TTC549 (cell line): ENCODE measurements at regions not wholly inside any gene's neighbourhood (a gene's known extent, or its start where the extent isn't known, plus 50 kb on each side); places are given as distances from the start of the nearest gene placed in this dataset.
"Not testable (repeated sequence)": the region's sequence is repeated elsewhere in the genome, so short reads cannot be mapped to it uniquely, and the experiment has no call there.

Experiments
- FAIRE-seq: peaks from 2 replicates; lab custom pipeline; 2012; peaks lifted over from hg19 to GRCh38; lab: Jason Lieb, UNC

DNA sequence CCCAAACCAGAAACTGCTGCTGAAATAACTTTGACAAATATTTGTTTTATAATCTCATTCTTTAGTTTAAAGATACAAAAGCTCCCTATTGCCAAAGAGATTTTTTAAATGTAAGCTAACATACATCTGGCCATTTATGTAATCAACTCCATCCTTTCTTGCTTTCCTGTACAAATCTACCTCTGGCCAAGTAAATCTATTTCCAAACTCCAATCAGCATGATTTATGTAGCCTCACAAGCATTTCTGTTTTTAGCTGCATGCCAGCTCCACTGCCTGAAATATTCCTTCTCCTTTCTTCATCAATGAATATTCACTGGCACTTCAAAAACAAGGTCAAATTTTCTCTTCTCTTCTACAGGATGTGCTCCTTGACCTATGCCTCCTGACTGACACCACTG is 80.0 kb downstream of the SHOX2 start:
- no peak for FAIRE-seq

DNA sequence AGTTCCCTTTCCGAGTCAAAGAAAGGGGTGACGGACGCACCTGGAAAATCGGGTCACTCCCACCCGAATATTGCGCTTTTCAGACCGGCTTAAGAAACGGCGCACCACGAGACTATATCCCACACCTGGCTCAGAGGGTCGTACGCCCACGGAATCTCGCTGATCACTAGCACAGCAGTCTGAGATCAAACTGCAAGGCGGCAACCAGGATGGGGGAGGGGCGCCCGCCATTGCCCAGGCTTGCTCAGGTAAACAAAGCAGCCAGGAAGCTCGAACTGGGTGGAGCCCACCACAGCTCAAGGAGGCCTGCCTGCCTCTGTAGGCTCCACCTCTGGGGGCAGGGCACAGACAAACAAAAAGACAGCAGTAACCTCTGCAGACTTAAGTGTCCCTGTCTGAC is 86.3 kb downstream of the SHOX2 start:
- not testable (repeated sequence) for FAIRE-seq

DNA sequence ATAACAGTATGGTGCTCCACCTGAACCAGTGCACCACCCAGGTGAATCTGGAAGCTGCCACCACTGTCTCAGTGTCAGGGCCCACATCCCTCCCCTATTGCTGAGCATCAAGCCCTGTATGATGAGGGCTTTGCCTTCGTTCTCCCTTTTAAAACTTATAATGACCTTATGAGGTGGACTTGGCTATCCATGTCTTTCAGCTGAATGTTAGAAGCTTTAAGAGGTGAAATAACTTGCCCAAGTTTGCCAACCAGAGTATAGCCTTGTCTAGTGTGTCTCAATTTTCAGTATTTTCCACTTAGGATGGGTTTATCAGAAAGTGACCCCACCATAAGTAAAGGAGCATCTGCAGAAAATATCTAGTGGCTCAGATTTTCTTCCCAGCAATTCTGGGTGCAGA is 87.8 kb downstream of the SHOX2 start:
- FAIRE-seq = no peak

DNA sequence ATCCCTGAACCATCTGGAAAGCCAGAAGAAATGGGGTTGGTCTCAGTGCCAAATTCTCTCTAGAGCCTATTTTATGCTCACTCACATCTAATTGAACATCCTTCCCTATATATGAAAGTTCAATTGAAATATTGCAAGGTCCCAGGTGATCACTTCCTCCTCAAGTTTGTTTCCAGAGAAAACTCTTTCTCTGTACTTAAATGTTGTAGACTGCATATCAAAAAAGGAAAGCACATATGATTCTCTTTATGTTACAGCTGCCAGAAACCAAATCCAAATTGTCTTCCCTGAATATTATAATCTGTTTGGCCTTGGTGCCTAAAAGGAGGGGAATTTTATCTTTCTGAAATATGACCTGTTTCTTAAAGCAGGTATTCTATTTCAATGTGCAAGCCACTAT is 93.3 kb downstream of the SHOX2 start:
- FAIRE-seq = no peak

DNA sequence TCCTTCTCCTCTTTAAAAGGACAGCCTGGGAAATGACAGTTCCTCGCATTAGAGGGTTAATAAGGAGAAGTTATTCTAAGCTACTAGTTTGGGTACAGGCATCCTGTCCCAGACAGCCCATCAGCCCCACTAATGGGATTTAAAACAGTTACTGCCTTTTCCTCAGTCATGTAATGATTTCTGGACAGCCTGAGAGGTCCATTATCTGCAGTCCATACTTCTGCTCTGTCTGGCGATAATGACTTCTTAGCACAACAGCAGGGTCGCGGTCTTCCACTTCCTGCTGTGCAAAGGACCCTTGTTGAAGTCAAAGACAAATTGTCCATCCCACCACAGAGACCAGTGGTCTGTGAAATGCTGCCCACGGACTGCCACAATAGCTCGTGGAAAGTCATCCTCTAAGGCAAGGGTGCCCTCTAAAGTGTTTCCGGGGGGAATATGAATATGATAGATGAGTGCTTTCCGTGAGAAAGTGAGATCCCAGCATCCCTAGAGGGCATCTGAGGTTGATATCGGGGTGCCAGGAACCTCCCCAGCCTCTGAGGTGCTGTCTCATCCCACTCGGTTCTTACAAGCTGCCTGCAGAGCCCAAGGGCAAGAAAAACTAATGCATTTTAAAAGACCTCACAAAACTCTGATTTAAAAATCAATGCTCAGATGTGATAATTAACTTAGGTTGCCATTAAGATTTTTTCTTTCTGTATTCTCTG is 100.7 kb downstream of the SHOX2 start:
- no peak for FAIRE-seq

DNA sequence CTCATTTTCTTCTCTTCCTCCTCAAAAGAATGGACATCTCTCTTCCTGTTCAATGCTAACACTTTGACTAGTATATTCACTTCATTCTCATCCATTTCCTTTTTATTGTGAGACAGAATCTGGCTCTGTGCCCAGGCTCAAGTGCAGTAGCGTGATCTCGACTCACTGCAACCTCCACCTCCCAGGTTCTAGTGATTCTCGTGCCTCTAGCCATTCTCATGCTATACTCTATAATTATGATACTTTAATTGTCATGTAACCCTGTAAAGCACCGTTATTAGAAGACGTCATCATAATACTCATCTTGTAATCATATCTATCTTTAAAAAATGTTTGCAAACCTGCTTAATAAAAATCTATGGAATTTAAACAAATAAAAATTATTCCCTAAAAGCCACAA is 107.0 kb downstream of the SHOX2 start:
- no peak for FAIRE-seq

DNA sequence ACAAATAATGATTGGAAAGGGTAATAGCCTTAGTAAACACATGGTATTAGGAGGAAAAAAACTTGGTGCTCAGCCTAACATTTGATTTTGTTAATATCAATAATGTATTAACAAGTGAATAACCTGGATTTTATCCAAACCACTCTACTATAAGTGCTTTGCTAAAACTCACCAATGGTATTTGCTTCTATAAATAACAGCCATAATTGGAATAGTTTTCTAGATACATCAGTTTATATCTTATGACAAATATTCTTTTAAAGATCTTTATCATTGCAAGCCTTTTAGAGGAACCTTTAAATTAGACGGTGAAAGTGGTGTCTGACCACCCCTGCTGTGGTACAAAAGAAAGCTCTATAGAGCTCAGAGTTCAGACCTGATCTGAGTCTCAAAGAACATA is 123.9 kb downstream of the SHOX2 start:
- no peak for FAIRE-seq

DNA sequence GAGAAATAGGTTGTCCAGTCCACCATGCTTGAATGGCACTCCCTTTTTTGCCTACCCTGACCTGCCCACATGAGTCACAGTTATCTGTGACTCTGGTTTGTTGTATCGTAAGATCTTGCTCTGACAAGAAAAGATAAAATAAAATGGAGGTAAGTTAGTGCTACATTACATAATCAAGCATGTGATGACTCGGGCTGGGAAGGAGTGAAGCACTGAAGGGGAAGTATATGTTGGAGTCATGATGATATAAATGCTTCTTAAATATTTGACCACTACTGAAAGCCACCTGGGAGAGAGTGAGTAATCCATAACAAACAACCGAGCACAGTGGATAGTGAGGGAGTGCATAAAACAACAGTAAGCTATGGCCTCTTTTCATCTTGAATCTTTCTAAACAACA is 124.4 kb downstream of the SHOX2 start:
- FAIRE-seq = no peak

DNA sequence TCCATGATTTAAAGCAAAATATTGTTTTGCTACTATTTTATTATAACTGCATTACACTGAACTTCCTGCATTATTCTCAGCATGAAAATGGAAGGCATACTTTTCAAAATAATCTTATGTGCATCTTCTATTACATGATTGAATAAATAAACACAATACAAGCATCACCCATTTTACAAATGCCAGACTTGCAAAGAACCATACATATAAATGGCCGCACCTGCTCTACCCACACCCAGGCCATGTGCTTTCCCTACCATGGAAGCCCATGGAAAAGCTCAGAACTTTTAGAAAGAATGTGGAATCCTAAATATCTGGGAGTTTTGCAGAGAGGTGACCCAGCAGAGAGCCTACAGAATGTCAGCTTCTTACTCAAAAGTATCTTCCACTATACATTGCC is 127.2 kb downstream of the SHOX2 start:
- no peak for FAIRE-seq

DNA sequence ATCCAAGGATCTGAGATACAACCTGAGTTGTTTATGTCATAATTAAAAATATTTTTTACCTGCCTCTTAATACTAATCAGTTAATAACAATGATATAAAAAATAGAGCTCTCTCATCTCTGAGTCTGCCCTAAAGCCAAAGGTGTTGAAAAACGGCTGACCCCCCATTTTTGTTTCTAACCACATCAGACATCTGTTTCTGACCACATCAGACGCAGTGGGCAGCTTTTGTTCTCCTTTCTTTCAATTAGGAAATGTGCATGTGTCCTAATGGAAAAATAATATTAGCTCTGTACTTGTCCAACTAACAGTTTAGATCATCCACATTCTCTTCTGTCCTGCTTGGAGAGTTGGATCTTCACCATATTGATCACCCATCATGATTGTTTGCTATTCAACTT is 144.6 kb downstream of the SHOX2 start:
- FAIRE-seq = no peak

DNA sequence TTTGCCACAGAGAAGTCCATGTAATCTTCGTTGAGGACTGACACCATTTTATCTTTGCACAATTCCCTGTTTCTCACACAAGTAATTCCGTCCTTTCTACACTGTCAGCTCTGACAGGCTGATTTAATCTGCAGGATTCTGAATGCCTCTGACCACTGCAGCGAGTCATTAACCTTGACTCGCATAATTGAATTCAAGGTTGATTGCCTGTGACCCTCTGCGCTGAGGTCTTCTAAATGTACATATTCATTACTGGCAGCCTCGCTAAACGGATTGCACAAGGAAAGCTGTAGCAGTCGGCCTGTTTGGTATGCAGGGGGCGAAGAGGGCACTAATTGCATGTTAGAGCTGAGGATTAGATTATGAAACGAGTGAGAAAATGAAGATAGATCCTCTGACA is 147.8 kb downstream of the SHOX2 start:
- no peak for FAIRE-seq

DNA sequence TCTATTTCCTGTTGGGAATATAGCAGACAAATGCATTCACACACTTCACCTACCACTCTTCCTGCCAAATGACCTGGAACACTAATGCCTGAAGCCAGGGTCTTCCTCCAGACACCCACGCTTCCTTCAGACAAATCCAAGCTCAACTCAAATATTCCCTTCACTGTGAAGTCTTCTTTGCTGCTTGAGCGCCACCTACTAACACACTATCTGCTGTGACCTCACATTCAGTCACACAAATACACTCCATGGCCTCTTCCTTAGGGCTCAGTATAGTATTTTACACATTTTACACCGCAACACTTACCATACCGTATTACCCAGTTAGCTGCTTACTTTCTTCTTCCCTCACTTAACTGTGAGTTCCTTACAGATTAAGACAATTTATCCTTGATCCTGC is 149.4 kb downstream of the SHOX2 start:
- no peak for FAIRE-seq

DNA sequence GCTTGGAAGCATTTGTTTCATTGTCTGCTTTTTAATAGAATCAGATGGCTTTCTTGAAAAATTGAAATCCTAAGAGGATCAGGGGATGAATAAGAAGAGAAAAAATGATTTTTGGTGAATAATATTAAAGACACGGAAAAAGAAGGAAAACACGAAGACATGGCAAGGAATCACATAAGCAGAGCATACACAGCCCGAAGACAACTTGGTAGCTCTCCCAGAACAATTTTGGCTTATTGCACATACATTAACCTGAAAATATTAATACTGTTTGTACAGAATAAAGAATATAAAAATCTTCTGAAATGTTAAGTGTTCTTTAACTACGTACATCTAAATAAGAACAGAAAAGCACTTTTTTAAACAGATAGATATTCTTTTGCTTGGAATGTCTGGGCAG is 150.0 kb downstream of the SHOX2 start:
- no peak for FAIRE-seq

DNA sequence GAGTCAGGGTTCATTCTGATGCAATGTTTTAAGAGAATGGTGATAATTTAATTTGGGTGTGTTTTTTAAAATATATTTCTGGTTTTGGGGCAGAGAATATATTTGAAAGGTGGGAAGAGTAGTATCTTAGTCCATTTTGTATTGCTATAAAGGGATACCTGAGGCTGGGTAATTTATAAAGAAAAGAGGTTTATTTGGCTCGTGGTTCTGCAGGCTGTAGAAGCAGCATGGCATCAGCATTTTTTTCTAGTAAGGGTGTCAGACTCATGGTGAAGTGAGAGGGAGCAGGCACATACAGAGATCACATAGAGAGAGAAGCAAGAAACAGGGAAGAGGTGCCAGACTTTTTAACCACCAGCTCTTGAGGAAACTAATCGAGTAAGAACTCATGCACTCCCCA is 152.7 kb downstream of the SHOX2 start:
- no peak for FAIRE-seq

DNA sequence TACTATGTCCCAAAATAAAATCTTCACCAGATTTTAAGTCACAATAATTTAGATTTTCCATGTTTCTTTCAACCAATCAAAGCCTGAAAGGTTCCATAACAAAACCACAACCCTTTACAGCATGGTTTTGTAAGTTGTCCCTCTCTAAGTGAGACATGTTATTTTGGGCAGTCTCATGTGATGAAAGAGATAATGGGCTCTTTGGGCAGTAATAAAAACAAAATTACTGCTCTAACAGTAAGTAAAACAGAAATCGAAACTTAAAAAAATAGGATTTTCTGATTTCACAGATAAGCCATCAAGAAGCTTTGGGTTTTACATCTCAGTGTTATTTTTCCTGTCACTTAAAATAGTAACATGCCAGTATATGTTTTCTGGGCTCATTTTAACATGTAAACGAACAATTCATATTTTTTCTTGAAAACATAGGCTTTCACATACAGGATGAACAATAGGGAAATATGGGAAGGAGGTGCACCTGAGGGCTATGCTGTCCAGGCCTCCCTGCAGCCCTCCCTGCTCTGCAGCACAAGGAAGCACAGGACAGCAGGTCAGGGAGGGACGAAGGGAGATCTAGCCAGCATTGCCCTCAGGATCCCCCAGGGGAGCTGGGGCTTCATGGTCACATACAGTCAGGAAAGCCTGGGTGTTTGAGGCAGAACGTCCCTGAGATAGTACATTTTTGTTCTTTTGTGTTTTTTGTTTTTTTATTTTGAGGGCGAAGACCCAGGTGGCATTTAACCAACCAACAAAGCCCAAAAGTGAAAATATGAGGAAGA is 157.4 kb downstream of the SHOX2 start:
- no peak for FAIRE-seq

DNA sequence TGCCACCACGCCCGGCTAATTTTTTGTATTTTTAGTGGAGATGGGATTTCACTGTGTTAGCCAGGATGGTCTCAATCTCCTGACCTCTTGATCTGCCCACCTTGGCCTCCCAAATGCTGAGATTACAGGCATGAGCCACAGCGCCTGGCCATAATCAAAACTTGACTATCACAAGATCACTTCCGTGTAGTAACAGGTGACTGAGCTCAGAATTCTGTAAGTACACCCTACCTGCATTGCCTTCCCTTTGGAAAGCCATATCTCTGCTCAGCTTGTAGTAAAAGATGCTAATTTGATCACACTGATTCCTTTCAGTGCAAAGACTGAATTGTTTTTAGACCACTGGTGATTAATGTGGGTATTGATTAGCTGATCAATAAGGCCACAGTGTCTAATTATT is 167.1 kb downstream of the SHOX2 start:
- FAIRE-seq = no peak

DNA sequence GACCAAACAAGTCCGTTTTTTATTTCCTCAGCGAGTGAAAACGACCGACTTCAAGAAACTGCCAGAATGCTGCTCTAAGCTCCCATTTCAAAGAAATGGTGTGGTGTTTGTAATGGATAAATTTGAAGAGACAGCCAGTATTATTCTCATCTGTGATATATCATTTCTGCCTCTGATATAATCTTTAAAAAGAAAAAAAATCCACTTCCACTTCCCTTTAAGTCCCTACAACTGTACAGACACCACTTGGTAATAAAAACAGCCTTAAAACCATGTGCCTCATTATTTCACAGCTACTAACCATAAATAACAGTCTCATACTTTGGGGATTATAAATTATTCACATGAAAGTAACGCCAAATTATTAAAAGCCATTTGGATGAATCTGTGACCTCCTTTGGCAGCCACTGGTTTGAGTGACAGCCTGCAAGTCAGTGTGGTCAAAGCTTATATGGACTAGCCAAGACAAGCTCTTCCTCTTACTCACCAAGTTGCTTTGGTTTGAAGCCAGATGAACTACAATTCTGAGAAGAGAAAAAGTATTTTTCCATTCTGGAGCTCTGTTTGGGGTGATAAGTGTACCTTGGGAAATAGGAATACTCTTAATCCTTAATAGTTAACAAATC is 168.0 kb downstream of the SHOX2 start:
- no peak for FAIRE-seq

DNA sequence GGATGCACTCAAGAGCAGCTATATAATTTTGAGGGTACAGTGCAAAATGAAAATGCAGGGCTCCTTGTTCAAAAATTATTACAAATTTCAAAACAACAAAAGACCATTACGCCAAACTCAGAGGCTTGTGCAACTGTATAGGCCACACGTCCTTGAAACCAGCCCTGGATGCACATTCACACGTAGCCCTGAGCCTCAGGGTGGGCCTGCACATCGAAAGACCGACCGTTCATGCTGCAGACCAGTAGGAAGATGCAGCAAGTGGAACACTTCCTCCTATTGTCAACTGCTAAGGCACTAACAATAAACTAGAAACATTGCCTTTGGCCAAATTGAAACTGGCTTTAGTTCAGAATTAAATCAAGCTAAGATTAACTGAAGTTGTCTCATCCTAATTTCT is 174.7 kb downstream of the SHOX2 start:
- no peak for FAIRE-seq

DNA sequence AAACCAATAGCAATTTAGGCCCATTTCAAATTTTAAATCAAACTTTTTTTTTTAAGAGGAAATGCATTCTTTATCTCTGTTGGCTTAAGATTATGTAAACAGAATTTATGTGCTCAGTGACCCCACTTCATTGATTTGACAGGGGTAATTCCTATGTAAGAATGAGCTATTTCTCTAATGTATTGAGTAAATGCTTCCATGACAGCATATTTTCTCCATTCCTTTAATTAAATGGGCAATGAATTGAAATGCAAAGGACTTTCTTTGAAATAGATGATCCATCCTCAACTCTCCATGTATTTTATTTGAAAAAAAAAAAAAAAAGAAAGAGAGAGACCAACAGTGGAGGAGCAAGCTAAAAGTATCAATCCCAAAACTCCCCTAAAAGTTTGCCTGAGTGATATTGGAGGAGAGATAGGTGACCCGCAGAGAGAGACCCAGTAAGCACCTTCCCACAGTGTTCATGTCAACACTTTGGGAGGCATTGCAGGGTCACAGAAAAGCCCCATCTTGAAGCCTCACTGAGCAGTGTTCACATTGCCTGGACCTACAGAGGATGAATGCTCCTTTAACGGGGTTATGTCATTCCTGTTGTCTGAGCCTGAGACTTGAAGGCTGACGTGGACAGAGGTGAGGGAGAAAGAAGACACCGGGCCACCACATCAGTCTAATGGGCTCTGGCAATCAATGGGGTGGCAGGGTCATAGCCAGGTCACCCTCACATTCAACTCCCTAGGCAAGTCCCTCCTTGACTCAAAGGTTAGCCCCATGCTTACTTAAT is 176.0 kb downstream of the SHOX2 start:
- FAIRE-seq = no peak

DNA sequence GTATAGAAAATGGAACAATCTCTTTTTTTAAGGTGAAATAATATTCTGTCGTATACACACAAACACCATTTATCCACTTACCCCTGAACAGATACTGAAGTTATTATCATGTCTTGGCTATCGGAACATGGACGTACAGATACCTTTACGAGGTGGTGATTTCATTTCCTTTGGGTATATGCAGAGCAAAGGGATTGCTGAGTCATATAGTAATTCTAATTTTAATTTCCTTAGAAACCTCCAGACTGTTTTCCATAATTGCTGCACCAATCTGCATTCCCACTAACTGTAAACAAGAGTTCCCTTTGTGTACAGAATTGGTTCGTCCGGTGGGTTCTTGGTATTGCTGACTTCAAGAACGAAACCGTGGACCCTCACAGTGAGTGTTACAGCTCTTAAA is 179.4 kb downstream of the SHOX2 start:
- FAIRE-seq = no peak

DNA sequence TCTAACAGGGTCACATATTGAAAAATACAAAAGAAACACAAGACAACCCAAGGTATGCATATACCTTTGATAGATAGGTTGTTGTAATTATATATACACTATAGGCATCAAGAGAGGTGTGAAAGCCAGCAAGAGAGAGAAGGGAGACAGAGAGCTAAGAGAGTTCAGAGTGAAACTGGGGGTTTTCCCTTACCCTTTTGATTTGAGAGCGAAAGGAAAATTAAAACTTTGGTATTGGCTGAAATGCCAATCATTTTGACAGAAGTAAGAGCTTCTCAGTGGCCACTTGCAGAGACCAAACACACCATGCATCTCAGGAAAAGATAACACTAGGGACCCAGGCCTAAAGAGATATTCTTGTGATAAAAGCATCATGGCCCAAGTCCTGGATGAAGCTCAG is 183.6 kb downstream of the SHOX2 start:
- no peak for FAIRE-seq

DNA sequence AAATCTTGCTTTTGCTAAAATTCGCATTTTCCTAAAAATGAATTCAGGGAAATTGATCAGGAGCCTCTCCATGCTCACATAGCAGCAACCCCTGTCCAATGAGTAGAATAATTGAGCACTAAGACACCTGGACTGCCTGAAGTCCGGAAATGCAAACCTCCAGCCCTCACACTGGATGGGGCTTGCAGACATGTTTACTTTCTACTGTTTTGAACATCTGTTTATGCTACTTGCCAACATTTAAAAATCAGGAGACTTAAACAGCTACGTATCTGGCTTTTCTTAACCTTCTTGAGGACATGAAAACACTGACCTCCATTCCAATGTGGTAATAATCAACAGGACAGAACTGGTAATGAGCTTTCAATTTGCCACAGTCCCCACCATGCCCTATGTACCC is 184.4 kb downstream of the SHOX2 start:
- no peak for FAIRE-seq
